HEK293 (cell line): ENCODE measurements at regions not wholly inside any gene's neighbourhood (a gene's known extent, or its start where the extent isn't known, plus 50 kb on each side); places are given as distances from the start of the nearest gene placed in this dataset.

Experiments used
- CTCF ChIA-PET: fragments of 350-600 bp; formaldehyde crosslinking; extraction: SDS; loops from one replicate; lab custom pipeline; 2021; ENCODE audit warnings: antibody characterized with exemption; lab: Yijun Ruan, JAX
- POLR2A ChIA-PET: fragments of 300-600 bp; formaldehyde crosslinking; extraction: SDS; loops from one replicate; lab custom pipeline; 2020; ENCODE audit warnings: antibody characterized with exemption, inconsistent platforms; lab: Yijun Ruan, JAX
- H3K27ac ChIP-seq: fragments of 200-500 bp; sonication (Bioruptor generic); 2 replicates; pipeline ENCODE4 v1.5.1; 2014; ENCODE audit warnings: low read depth, low read length, control low read depth, inconsistent platforms; ENCODE audit errors: extremely low read depth
- H3K36me3 ChIP-seq, 2 experiments: fragments of 200-500 bp in 1 of 2; sonication (Bioruptor generic) in 1 of 2; 1 replicate in 1 of 2; 2 replicates in 1 of 2; pipeline ENCODE4 v1.5.1; 2014 to 2017; ENCODE audit warnings: inconsistent platforms in 2 of 2, low read length in 2 of 2; ENCODE audit not compliant: control insufficient read depth in 2 of 2, insufficient read depth in 1 of 2
- H3K4me1 ChIP-seq: fragments of 200-500 bp; sonication (Bioruptor generic); 2 replicates; pipeline ENCODE4 v1.5.1; 2014; ENCODE audit warnings: mild to moderate bottlenecking, low read length, inconsistent platforms; ENCODE audit not compliant: control insufficient read depth, insufficient read depth
- H3K4me3 ChIP-seq: 2 replicates; pipeline ENCODE4 v1.5.1; 2011; ENCODE audit warnings: low read depth, mild to moderate bottlenecking, control low read depth, low read length, moderate library complexity
- H3K9me3 ChIP-seq: fragments of 200-500 bp; sonication (Bioruptor generic); 2 replicates; pipeline ENCODE4 v1.5.1; 2014; ENCODE audit warnings: low read depth, low read length, inconsistent platforms; ENCODE audit not compliant: control insufficient read depth, insufficient read depth
- HIC1 ChIP-seq: fragments of 450-650 bp; formaldehyde crosslinking; IDR thresholded peaks from 2 replicates; pipeline ENCODE4 v1.5.1; 2016; ENCODE audit warnings: missing biosample characterization, missing genetic modification characterization
- IKZF3 ChIP-seq: fragments of 450-650 bp; IDR thresholded peaks from 2 replicates; pipeline ENCODE4 v1.5.0; 2018; ENCODE audit warnings: missing biosample characterization, mild to moderate bottlenecking, missing genetic modification characterization, moderate library complexity
- KLF9 ChIP-seq: fragments of 450-650 bp; formaldehyde crosslinking; IDR thresholded peaks from 2 replicates; pipeline ENCODE4 v1.5.1; 2016; ENCODE audit warnings: missing biosample characterization, missing genetic modification characterization, low read depth
- REPIN1 ChIP-seq: fragments of 450-650 bp; formaldehyde crosslinking; IDR thresholded peaks from 2 replicates; pipeline ENCODE4 v1.5.1; 2017; ENCODE audit warnings: missing biosample characterization, missing genetic modification characterization, low read depth
- TRIM28 ChIP-seq: IDR thresholded peaks from 2 replicates; pipeline ENCODE4 v1.6.1; 2011; ENCODE audit warnings: low read length, control low read depth, borderline replicate concordance
- ZBTB44 ChIP-seq: fragments of 450-650 bp; IDR thresholded peaks from 2 replicates; pipeline ENCODE4 v1.5.1; 2018; ENCODE audit warnings: missing biosample characterization, mild to moderate bottlenecking, missing genetic modification characterization
- ZNF19 ChIP-seq: fragments of 450-650 bp; formaldehyde crosslinking; IDR thresholded peaks from 2 replicates; pipeline ENCODE4; 2016; ENCODE audit warnings: missing biosample characterization, missing genetic modification characterization, low read depth
- ZNF324 ChIP-seq: fragments of 450-650 bp; formaldehyde crosslinking; IDR thresholded peaks from 2 replicates; pipeline ENCODE4 v1.5.1; 2016; ENCODE audit warnings: missing biosample characterization, missing genetic modification characterization
- ZNF416 ChIP-seq: fragments of 450-650 bp; formaldehyde crosslinking; IDR thresholded peaks from 2 replicates; pipeline ENCODE4 v1.5.1; 2016; ENCODE audit warnings: missing biosample characterization, missing genetic modification characterization
- ZNF426 ChIP-seq: fragments of 450-650 bp; formaldehyde crosslinking; IDR thresholded peaks from 2 replicates; pipeline ENCODE4 v1.5.1; 2017; ENCODE audit warnings: missing biosample characterization, missing genetic modification characterization, mild to moderate bottlenecking, inconsistent platforms, moderate library complexity
- ZNF488 ChIP-seq: fragments of 450-650 bp; formaldehyde crosslinking; IDR thresholded peaks from 2 replicates; pipeline ENCODE4 v1.5.1; 2016; ENCODE audit warnings: missing biosample characterization, missing genetic modification characterization
- ZNF530 ChIP-seq: fragments of 450-650 bp; formaldehyde crosslinking; IDR thresholded peaks from 2 replicates; pipeline ENCODE4 v1.5.1; 2016; ENCODE audit warnings: low read depth, missing biosample characterization, missing genetic modification characterization
- ZNF560 ChIP-seq: fragments of 450-650 bp; formaldehyde crosslinking; IDR thresholded peaks from 2 replicates; pipeline ENCODE4 v1.5.1; 2017; ENCODE audit warnings: missing biosample characterization, missing genetic modification characterization, borderline replicate concordance
- ZNF626 ChIP-seq: fragments of 450-650 bp; sonication (Bioruptor Pico); formaldehyde crosslinking; IDR thresholded peaks from 2 replicates; pipeline ENCODE4 v1.5.1; 2018; ENCODE audit warnings: missing biosample characterization, missing genetic modification characterization, inconsistent platforms
- ZNF670 ChIP-seq: fragments of 450-650 bp; formaldehyde crosslinking; IDR thresholded peaks from 2 replicates; pipeline ENCODE4 v1.5.1; 2016; ENCODE audit warnings: missing biosample characterization, missing genetic modification characterization, low read depth
- ZNF677 ChIP-seq: fragments of 450-650 bp; IDR thresholded peaks from 2 replicates; pipeline ENCODE4 v1.5.0; 2018; ENCODE audit warnings: missing biosample characterization, mild to moderate bottlenecking, missing genetic modification characterization, moderate library complexity
- ZNF704 ChIP-seq: fragments of 450-650 bp; formaldehyde crosslinking; IDR thresholded peaks from 2 replicates; pipeline ENCODE4 v1.5.1; 2016; ENCODE audit warnings: missing biosample characterization, missing genetic modification characterization
- ZNF777 ChIP-seq: fragments of 450-650 bp; formaldehyde crosslinking; IDR thresholded peaks from 2 replicates; pipeline ENCODE4 v1.5.1; 2017; ENCODE audit warnings: missing biosample characterization, missing genetic modification characterization, borderline replicate concordance

- TF ChIP-seq HIC1 (tag by site-specific recombination), result no peak
- TF ChIP-seq, all 188 proteins: peak for 0
These were observed 484.5 kb downstream of the NUP35 start (continued) for GRCh38 chr2:183608747-183609146.

- ChIA-PET CTCF (no interaction called here), POLR2A (no interaction called here)
- no peak overlapping the region for H3K4me3 ChIP-seq
These were observed 486.5 kb downstream of the NUP35 start for GRCh38 chr2:183610724-183611123.

GRCh38 chr2:183614799-183615435, 490.7 kb downstream of the NUP35 start:
- H3K36me3 ChIP-seq, result no peaks in the 10 kb centered on the region
- ChIA-PET POLR2A (no interaction called here), CTCF (no interaction called here)
- no peak overlapping the region for H3K4me3 ChIP-seq
- no peaks in the 10 kb centered on the region for H3K9me3 ChIP-seq
- H3K27ac ChIP-seq, result no peak overlapping the region
- H3K4me1 ChIP-seq, result no peaks in the 10 kb centered on the region
- no peak for TF ChIP-seq ZNF324 (tag by site-specific recombination)
- TF ChIP-seq ZNF704 (tag by site-specific recombination), result no peak
- TF ChIP-seq IKZF3 (tag by site-specific recombination), result no peak

More at GRCh38 chr2:183610724-183611123, 486.5 kb downstream of the NUP35 start:
- no peaks in the 10 kb centered on the region for H3K4me1 ChIP-seq
- no peak overlapping the region for H3K27ac ChIP-seq
- no peaks in the 10 kb centered on the region for H3K36me3 ChIP-seq
- H3K9me3 ChIP-seq, result no peaks in the 10 kb centered on the region
- no peak for TF ChIP-seq ZNF530
- no peak for TF ChIP-seq TRIM28
- no peak for TF ChIP-seq ZNF426 (tag by site-specific recombination)
- TF ChIP-seq ZNF626 (tag by site-specific recombination), result no peak
- no peak for TF ChIP-seq ZNF488
- TF ChIP-seq ZBTB44 (tag by site-specific recombination), result no peak
- TF ChIP-seq REPIN1, result no peak
- no peak for TF ChIP-seq ZNF677 (tag by site-specific recombination)
- no peak for TF ChIP-seq ZNF670
- no peak for TF ChIP-seq ZNF777 (tag by site-specific recombination)
- no peak for TF ChIP-seq KLF9 (tag by site-specific recombination)
- no peak for TF ChIP-seq HIC1 (tag by site-specific recombination)
- no peak for TF ChIP-seq ZNF19
- TF ChIP-seq ZNF416 (tag by site-specific recombination), result no peak
- no peak for TF ChIP-seq ZNF560 (tag by site-specific recombination)
